IMR-90 (cell line): ENCODE measurements at regions not wholly inside any gene's neighbourhood (a gene's known extent, or its start where the extent isn't known, plus 50 kb on each side); places are given as distances from the start of the nearest gene placed in this dataset.
A peak's percentile ranks its signal among the peaks of the same experiment; 100 is the strongest.

Experiments used
- ATAC-seq: fragments of 200-7000 bp; cut with Tn5 transposase; 2 replicates; pipeline ENCODE4 v1.9.1; 2020; ENCODE audit warnings: low read depth, mild to moderate bottlenecking, moderate library complexity
- BruUV-seq: library from RNA; stranded (reverse); fragments of 400-500 nt; replicated peaks from 2 replicates; lab custom pipeline; 2021; lab: Mats Ljungman, UMichigan
- CTCF ChIA-PET: fragments of 300-600 bp; formaldehyde crosslinking; extraction: SDS; loops from one replicate; lab custom pipeline; 2021; ENCODE audit warnings: antibody characterized with exemption; lab: Yijun Ruan, JAX
- POLR2A ChIA-PET: fragments of 300-600 bp; sonication (Branson Sonifier 250); formaldehyde crosslinking; loops from one replicate; lab custom pipeline; 2022; ENCODE audit warnings: antibody characterized with exemption; ENCODE audit not compliant: unreplicated experiment; lab: Charles Lee
- DNase-seq: peaks from one replicate; pipeline ENCODE4 v3.0.0; 2013
- H2AFZ ChIP-seq: replicated peaks from 2 replicates; pipeline ENCODE3; 2013; ENCODE audit warnings: low read length, mild to moderate bottlenecking; ENCODE audit not compliant: poor library complexity
- H2AK5ac ChIP-seq: 2 replicates; pipeline ENCODE4 v1.6.1; 2013; ENCODE audit warnings: low read depth, low read length, inconsistent platforms
- H2AK9ac ChIP-seq: replicated peaks from 2 replicates; pipeline ENCODE3; 2013; ENCODE audit warnings: mild to moderate bottlenecking, low read depth, low read length, moderate library complexity; ENCODE audit not compliant: poor library complexity
- H2BK120ac ChIP-seq: 2 replicates; pipeline ENCODE4 v1.6.1; 2013; ENCODE audit warnings: low read depth, low read length, inconsistent platforms
- H2BK15ac ChIP-seq: 3 replicates; pipeline ENCODE4 v1.6.1; 2013; ENCODE audit warnings: low read depth, low read length, inconsistent platforms
- H2BK20ac ChIP-seq: 2 replicates; pipeline ENCODE4 v1.6.1; 2013; ENCODE audit warnings: low read depth, mild to moderate bottlenecking, inconsistent platforms, low read length, moderate library complexity
- H2BK5ac ChIP-seq: 2 replicates; pipeline ENCODE4 v1.6.1; 2013; ENCODE audit warnings: mild to moderate bottlenecking, low read depth, low read length, inconsistent platforms; ENCODE audit not compliant: poor library complexity, severe bottlenecking
- H3K14ac ChIP-seq: replicated peaks from 2 replicates; pipeline ENCODE4 v1.6.1; 2013; ENCODE audit warnings: low read depth, low read length, inconsistent platforms
- H3K18ac ChIP-seq: 2 replicates; pipeline ENCODE4 v1.6.1; 2013; ENCODE audit warnings: low read depth, low read length, control low read depth
- H3K23ac ChIP-seq: 2 replicates; pipeline ENCODE4 v1.6.1; 2013; ENCODE audit warnings: low read depth, low read length, inconsistent platforms
- H3K27ac ChIP-seq: 2 replicates; pipeline ENCODE4 v1.5.1; 2013; ENCODE audit warnings: mild to moderate bottlenecking, control low read depth, low read length; ENCODE audit not compliant: insufficient read depth
- H3K27me3 ChIP-seq: 2 replicates; pipeline ENCODE4 v1.6.1; 2013; ENCODE audit warnings: low read length; ENCODE audit not compliant: control insufficient read depth, insufficient read depth
- H3K36me3 ChIP-seq: 2 replicates; pipeline ENCODE4 v1.6.1; 2013; ENCODE audit warnings: low read length, mixed read lengths; ENCODE audit not compliant: control insufficient read depth, insufficient read depth
- H3K4ac ChIP-seq: 2 replicates; pipeline ENCODE4 v1.6.1; 2013; ENCODE audit warnings: low read depth, low read length, inconsistent platforms
- H3K4me1 ChIP-seq: 2 replicates; pipeline ENCODE4 v1.6.1; 2013; ENCODE audit warnings: low read length, mixed read lengths; ENCODE audit not compliant: control insufficient read depth, insufficient read depth
- H3K4me2 ChIP-seq: 2 replicates; pipeline ENCODE4 v1.6.1; 2013; ENCODE audit warnings: low read depth, mild to moderate bottlenecking, control low read depth, low read length, moderate library complexity
- H3K4me3 ChIP-seq: 2 replicates; pipeline ENCODE4 v1.5.1; 2013; ENCODE audit warnings: low read depth, mild to moderate bottlenecking, control low read depth, low read length, moderate library complexity; ENCODE audit not compliant: insufficient read depth
- H3K56ac ChIP-seq: 2 replicates; pipeline ENCODE4 v1.6.1; 2013; ENCODE audit warnings: low read length, inconsistent platforms; ENCODE audit not compliant: insufficient read depth; ENCODE audit errors: extremely low read depth
- H3K79me1 ChIP-seq, 2 experiments: 2 replicates each; pipeline ENCODE4 v1.6.1; 2013; ENCODE audit warnings: low read length in 2 of 2, inconsistent platforms in 1 of 2, low read depth in 1 of 2
- H3K9ac ChIP-seq: 2 replicates; pipeline ENCODE4 v1.6.1; 2013; ENCODE audit warnings: low read depth, low read length, control low read depth
- H3K9me1 ChIP-seq: 2 replicates; pipeline ENCODE4 v1.6.1; 2013; ENCODE audit warnings: low read length, inconsistent platforms; ENCODE audit not compliant: insufficient read depth
- H3K9me3 ChIP-seq: 2 replicates; pipeline ENCODE4 v1.6.1; 2013; ENCODE audit warnings: low read length; ENCODE audit not compliant: control insufficient read depth, insufficient read depth
- H4K20me1 ChIP-seq: 2 replicates; pipeline ENCODE4 v1.6.1; 2013; ENCODE audit warnings: low read length, inconsistent platforms; ENCODE audit not compliant: insufficient read depth
- H4K5ac ChIP-seq: 2 replicates; pipeline ENCODE4 v1.6.1; 2013; ENCODE audit warnings: mild to moderate bottlenecking, low read depth, low read length, control low read depth
- H4K8ac ChIP-seq, 2 experiments: 2 replicates each; pipeline ENCODE4 v1.6.1; 2013; ENCODE audit warnings: low read depth in 2 of 2, low read length in 2 of 2, control low read depth in 1 of 2, inconsistent platforms in 1 of 2
- H4K91ac ChIP-seq: 2 replicates; pipeline ENCODE4 v1.6.1; 2013; ENCODE audit warnings: low read depth, low read length, inconsistent platforms; ENCODE audit not compliant: insufficient read depth
- CTCF ChIP-seq: conservative IDR thresholded peaks from 2 replicates; pipeline ENCODE4 v1.5.1; 2012; ENCODE audit warnings: mild to moderate bottlenecking, low read depth, low read length, improper control_type of control experiment
- RAD21 ChIP-seq: IDR thresholded peaks from 2 replicates; pipeline ENCODE4 v1.6.1; 2012; ENCODE audit warnings: low read length, improper control_type of control experiment
- SMC3 ChIP-seq: fragments of 150-350 bp; IDR thresholded peaks from 2 replicates; pipeline ENCODE4 v1.6.1; 2016; ENCODE audit warnings: low read depth, mild to moderate bottlenecking, antibody characterized with exemption, low read length, moderate library complexity
- USF2 ChIP-seq: fragments of 150-350 bp; IDR thresholded peaks from 2 replicates; pipeline ENCODE4 v1.6.1; 2017; ENCODE audit warnings: mild to moderate bottlenecking, antibody characterized with exemption, low read length, low read depth
- dilution Hi-C: fragments of 300-500 bp; cut with HindIII; formaldehyde crosslinking; loops from one replicate; pipeline ENCODE4 v1.14.3; 2018; ENCODE audit warnings: low sequenced_read_pairs; ENCODE audit not compliant: unreplicated experiment
- in situ Hi-C: fragments of 300-500 bp; cut with MboI; formaldehyde crosslinking; loops from 3 replicates; pipeline ENCODE4 v1.14.3; 2019; ENCODE audit warnings: low sequenced_read_pairs, inconsistent platforms, mixed read lengths
- intact Hi-C: fragments of 100-400 bp; cut with micrococcal nuclease; formaldehyde crosslinking; loops from 2 replicates; pipeline ENCODE4 v1.10.0; 2022

- H3K56ac ChIP-seq, result no peak overlapping the region
- CTCF ChIA-PET, result interaction anchor here (0.8 to 2.3 kb wide), 11 partner anchors 8 to 301 kb away, joined by 3 to 10 read pairs (median 5); no protein-coding TSS in a partner anchor
- intact Hi-C loops (loop anchor here (1.0 to 2.0 kb wide), 4 partner anchors 226 to 733 kb away; no protein-coding TSS in a partner anchor), in situ Hi-C loops (loop anchor here (10.0 to 25.0 kb wide), 2 partner anchors 594 to 687 kb away; no protein-coding TSS in a partner anchor), dilution Hi-C loops (no loop called here)
- ATAC-seq, result peak; percentile 71; the same call in 1 of the 2 replicates
- H3K79me1 ChIP-seq, result no peaks in the 10 kb centered on the region
- no TSS peak for BruUV-seq
- no peak overlapping the region for H3K9ac ChIP-seq
- no peaks in the 10 kb centered on the region for H3K9me3 ChIP-seq
- TF ChIP-seq CTCF (peak; percentile 83), RAD21 (peak; percentile 88), SMC3 (peak; percentile 97), USF2 (no peak)
- H4K20me1 ChIP-seq, result no peaks in the 10 kb centered on the region
- H2BK15ac ChIP-seq, result no peak overlapping the region
- no peaks in the 10 kb centered on the region for H3K36me3 ChIP-seq
- POLR2A ChIA-PET, result no interaction called here
- H3K27me3 ChIP-seq, result no peaks in the 10 kb centered on the region
- no peak overlapping the region for H3K18ac ChIP-seq
- no peak overlapping the region for H2BK20ac ChIP-seq
- no peak overlapping the region for H2BK120ac ChIP-seq
- H3K14ac ChIP-seq, result no peak overlapping the region
- no peaks in the 10 kb centered on the region for H3K9me1 ChIP-seq
- no peaks in the 10 kb centered on the region for H3K4me1 ChIP-seq
- H2AK5ac ChIP-seq, result no peak overlapping the region
- H3K4me3 ChIP-seq, result no peak overlapping the region
- H4K5ac ChIP-seq, result no peak overlapping the region
- H2BK5ac ChIP-seq, result no peak overlapping the region
- no peak overlapping the region for H3K4me2 ChIP-seq
- no peak overlapping the region for H2AFZ ChIP-seq
- peak; percentile 68 for DNase-seq
- H3K4ac ChIP-seq, result no peak overlapping the region
- no peak overlapping the region for H2AK9ac ChIP-seq
- no peak overlapping the region for H3K27ac ChIP-seq
- no peak overlapping the region for H4K91ac ChIP-seq
- H4K8ac ChIP-seq, result no peak overlapping the region
- no peak overlapping the region for H3K23ac ChIP-seq
Observed at GRCh38 chr1:99481391-99481996, 164.4 kb upstream of the PALMD start.
